Activated CD4-positive, alpha-beta T cell treated with anti-CD3 and anti-CD28 coated beads, Interleukin-2, Interleukin-6, amounts not matched to agents 100 ng/mL and 50 ng/mL, durations not matched to agents 16 hours and 8 hours (primary cell): ENCODE measurements at regions not wholly inside any gene's neighbourhood (a gene's known extent, or its start where the extent isn't known, plus 50 kb on each side); places are given as distances from the start of the nearest gene placed in this dataset.
A peak's percentile ranks its signal among the peaks of the same experiment; 100 is the strongest.
"Not testable (repeated sequence)": the region's sequence is repeated elsewhere in the genome, so short reads cannot be mapped to it uniquely, and the experiment has no call there.

Source experiments
- DNase-seq: peaks from one replicate; pipeline ENCODE4 v3.0.0-alpha.2; 2020

DNA sequence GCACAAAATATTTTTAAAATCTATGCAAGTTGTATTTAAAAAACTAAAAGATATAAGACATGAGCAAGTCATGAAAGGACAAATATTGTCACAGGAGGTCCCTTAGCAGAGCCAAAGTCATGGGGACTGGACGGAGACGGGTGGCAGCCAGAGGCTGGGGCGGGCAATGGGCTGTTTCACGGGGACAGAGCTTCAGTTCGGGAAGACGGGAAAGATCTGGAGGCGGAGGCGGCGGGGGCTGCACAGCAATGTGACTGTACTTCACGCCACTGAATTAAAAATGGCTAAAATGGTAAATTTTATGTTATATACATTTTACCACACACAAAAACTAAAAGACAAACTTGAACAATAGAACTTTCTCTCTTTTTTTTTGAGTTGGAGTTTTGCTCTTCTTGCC, 60.0 kb upstream of the METRNL start:
- no peak for DNase-seq

DNA sequence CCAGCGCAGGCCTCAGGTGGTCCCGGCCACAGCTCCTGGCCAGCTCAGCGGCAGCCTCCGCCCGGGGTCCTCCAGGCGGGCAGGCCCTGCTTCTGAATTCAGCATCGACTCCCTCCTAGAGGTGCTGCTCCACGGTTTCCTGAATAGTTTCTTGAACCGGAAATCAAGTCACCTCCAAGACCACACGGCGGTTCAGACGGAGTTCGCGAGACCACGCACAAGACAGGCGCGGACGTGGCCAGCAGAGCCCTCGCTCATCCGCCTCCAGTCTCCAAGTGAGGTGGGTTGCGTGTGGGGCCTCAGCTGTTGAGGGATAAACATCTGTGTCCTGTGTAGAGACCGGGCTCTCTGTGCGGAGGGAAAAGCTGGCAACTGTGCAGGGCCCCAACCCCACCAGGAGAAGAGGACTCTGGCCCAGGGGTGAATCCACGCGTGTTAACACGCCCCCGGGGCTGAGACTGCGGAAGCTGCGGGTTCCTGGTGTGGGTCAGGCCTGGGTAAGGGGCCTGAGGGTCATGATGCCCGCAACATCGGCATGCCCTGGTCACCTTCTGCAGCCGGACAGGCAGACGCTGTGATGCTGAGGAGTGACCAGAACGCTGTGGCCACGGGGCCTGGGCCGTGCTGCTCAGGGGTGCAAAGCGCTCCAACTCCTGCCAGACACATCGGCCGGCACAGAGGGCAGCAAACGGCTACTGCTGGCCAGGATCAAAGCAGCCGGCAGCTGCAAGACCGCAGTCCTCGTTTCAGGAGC, 55.0 kb upstream of the METRNL start:
- peak; percentile 14 for DNase-seq

DNA sequence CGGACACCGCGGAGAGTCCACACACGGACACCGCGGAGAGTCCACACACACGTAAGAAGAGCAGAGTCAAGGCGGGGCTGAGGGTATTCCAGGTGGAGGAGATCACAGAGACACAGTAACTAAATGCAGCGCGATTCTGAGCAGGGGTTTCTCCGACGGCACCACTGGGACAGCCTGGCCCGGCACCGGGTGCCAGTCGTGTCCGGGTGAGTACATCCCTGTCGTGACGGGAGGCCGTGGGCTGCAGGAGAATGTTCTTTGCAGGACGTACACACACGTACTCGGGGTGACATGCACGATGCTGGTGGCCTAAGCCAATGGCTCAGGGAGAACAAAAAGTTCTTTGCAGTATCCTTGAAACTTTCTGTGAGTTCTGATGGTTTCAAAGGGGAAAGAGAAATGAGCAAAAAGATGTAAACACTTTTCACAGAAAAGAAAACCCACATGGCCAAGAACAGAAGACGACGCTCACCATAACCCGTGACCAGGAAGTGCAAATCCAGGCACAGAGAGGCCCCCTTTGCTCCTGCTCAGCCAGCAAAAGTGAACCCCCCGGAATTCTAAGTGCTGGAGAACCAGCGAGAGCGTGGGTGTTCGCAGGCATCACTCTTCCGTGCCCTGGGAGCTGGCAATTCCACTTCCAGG, 53.7 kb upstream of the METRNL start:
- no peak for DNase-seq

DNA sequence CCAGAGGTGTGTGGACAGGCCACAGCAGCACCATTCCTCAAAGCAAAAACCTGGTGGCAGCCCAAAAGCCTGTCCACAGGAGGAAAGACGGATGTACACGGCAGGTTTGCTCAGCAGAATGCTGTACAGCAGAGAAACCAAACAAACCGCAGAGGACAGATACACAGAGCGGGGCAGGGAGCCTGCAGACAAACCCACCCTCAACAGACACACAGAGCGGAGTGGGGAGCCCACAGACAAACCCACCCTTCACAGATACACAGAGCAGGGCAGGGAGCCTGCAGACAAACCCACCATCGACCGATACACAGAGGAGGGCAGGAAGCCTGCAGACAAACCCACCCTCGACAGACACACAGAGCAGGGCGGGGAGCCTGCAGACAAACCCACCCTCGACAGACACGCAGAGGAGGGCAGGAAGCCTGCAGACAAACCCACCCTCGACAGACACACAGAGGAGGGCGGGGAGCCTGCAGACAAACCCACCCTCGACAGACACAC, 53.0 kb upstream of the METRNL start:
- DNase-seq: no peak

DNA sequence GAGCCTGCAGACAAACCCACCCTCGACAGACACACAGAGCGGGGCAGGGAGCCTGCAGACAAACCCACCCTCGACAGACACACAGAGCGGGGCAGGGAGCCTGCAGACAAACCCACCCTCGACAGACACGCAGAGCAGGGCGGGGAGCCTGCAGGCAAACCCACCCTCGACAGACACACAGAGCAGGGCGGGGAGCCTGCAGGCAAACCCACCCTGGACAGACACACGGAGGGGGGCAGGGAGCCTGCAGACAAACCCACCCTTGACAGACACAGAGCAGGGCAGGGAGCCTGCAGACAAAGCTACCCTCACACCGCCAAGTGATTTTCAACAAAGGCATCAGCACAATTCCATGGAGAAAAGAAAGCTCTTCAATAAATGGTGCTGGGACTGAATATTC, 52.5 kb upstream of the METRNL start:
- DNase-seq: not testable (repeated sequence)

DNA sequence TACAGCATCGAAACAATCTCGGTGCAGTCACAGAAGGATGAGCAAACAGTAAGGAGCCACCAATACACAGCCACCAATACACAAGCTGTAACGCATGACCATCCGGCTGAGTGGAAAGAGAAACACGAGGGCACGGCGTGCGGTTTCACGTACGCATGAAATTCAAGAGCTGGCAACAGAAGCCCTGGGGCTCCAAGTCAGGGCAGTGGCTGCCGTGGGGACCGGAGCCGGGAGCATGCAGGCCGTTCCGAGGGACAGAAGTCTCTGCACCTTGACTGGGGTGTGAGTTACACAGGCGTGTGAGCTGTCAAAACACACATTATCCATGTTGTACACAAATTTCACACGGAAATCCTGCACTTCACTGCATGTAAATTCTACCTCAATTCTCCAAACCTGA, 50.6 kb upstream of the METRNL start:
- no peak for DNase-seq

DNA sequence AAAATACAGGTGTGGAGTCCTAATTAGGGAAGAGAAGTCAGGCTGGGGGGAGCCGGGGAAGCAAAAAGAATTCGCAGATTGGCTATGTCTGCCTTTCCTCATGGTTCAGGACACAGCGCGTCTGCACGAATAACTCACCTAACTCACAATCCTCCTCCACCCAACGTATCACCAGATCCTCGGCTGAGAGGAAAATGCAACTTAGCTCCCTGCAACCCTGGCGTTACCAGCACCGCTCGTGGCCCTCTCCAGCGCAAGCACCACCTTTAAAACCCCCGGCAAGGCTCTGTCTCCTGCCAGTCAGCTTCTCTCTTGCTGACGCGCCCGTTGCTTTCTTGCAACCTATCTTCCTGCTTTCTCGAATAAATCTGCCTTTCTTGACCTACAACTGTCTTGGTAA, 49.8 kb upstream of the METRNL start:
- no peak for DNase-seq
